ENCODE measurements at regions not wholly inside any gene's neighbourhood (a gene's known extent, or its start where the extent isn't known, plus 50 kb on each side); places are given as distances from the start of the nearest gene placed in this dataset.

- H3K4me3 ChIP-seq (ENCODE audit: low read depth, low read length) = no peak overlapping the region
- no peak for DNase-seq (ENCODE audit: low read depth)
- TF ChIP-seq, protein P1, sequence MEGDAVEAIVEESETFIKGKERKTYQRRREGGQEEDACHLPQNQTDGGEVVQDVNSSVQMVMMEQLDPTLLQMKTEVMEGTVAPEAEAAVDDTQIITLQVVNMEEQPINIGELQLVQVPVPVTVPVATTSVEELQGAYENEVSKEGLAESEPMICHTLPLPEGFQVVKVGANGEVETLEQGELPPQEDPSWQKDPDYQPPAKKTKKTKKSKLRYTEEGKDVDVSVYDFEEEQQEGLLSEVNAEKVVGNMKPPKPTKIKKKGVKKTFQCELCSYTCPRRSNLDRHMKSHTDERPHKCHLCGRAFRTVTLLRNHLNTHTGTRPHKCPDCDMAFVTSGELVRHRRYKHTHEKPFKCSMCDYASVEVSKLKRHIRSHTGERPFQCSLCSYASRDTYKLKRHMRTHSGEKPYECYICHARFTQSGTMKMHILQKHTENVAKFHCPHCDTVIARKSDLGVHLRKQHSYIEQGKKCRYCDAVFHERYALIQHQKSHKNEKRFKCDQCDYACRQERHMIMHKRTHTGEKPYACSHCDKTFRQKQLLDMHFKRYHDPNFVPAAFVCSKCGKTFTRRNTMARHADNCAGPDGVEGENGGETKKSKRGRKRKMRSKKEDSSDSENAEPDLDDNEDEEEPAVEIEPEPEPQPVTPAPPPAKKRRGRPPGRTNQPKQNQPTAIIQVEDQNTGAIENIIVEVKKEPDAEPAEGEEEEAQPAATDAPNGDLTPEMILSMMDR (conservative IDR thresholded peaks at IDR 0.05; ENCODE audit: low read depth, low read length) = no peak
Measured at GRCh38 chr12:67471810-67472209, 176.7 kb upstream of the DYRK2 start.

DNA sequence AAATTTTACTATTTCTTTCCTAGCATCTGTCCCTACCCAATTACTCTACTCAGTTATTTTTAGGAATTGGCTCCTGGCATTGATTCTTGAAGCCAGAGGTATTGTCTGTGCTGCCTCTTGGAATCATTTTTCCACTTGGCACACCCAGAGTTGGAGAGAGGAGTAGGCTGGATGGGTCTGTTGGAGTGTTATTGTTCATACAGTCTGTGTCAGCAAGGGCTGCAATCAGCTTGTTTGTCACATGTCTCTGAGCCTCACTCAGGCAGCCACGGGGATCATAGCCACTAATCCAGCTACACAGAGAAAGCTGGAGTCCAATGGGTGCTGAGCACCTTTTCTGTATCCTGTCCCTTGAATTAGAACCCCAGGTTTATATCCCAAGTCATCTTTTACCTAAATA is 176.0 kb upstream of the DYRK2 start:
- TF ChIP-seq, protein P1 (conservative IDR thresholded peaks at IDR 0.05; ENCODE audit: low read depth, low read length) = no peak
- H3K4me3 ChIP-seq (ENCODE audit: low read depth, low read length) = no peak overlapping the region
- DNase-seq (ENCODE audit: low read depth) = no peak

DNA sequence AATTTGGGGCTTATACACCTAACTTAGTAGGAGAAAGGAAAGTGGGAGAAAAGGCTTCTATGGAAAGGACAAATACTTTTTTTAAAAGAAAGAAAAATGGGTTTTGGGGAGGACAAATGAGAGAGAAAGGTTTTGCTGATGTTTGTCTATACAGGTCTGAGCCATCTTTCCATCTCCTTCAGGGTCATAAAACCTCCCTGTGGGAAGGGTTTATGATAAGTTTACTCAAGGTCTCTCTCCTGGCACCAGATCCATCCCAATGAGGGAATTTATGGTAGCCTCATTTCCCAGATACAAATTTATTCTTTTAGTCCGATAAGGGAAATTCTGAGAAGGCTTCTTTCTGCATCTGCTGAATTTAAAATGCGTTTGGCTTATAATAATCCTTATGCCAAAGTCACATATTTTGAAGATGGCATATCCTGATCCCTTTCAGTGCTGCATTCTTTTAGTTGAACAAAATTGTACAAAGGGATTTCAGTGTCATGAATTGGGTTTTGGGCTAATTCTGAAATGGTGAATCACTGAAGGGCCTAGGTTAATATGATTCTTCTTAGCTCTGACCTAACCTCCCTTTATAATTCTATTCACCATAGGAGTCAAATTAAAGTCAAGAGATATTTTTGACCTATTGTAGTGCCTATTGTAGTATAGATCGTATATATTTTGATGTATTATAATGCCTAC is 173.5 kb upstream of the DYRK2 start:
- DNase-seq (ENCODE audit: low read depth) = no peak
- TF ChIP-seq, protein P1 (conservative IDR thresholded peaks at IDR 0.05; ENCODE audit: low read depth, low read length) = no peak
- no peak overlapping the region for H3K4me3 ChIP-seq (ENCODE audit: low read depth, low read length)

DNA sequence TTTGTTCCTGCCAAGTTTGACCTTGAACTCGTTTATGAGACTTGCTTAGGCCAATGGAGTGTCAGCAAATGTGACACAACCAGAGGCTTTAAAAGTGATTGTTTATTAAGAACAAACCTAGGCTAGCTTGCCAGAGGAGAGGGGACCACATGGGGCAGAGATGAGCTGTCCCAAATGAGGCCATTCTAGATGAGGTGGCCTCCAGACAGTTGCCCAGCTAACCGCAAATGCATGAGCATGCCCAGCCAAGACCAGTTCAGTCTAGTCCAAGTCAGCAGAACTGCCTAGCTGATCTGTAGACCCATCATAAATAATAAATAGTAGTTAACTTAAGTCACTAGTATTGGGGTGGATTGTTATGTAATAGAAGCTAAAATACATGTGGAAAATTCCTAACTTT is 172.8 kb upstream of the DYRK2 start:
- TF ChIP-seq, protein P1 (conservative IDR thresholded peaks at IDR 0.05; ENCODE audit: low read depth, low read length) = no peak
- DNase-seq (ENCODE audit: low read depth) = no peak
- H3K4me3 ChIP-seq (ENCODE audit: low read depth, low read length) = no peak overlapping the region

DNA sequence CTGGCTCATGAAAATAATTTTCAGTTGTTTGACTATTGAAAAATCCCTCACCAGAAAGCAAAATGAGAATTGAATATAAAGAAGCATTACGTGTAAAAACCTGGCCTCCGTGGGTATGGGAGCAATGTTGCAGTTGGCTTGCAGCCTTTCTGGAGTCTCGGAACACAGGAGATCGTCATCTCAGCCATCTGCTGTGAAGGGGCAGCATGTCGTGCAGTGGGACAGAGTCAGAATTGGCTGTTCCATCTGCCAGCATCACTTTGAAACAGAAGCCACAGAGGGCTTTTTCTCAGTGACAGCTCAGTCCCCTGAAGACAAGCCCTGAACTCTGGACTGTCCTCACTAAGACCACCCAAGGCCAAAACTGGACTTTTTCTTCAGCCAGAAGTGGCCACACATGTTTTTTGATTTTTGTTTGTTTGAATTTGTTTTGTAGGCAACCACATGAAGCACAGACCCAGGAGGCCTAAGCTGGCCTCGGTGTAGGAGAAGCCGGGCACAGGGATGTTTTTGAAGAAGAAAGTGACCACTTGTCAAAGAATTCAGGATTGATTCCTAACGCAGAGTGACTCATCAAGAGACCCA is 170.8 kb upstream of the DYRK2 start:
- TF ChIP-seq, protein P1 (conservative IDR thresholded peaks at IDR 0.05; ENCODE audit: low read depth, low read length) = no peak
- H3K4me3 ChIP-seq (ENCODE audit: low read depth, low read length) = no peak overlapping the region
- DNase-seq (ENCODE audit: low read depth) = no peak

DNA sequence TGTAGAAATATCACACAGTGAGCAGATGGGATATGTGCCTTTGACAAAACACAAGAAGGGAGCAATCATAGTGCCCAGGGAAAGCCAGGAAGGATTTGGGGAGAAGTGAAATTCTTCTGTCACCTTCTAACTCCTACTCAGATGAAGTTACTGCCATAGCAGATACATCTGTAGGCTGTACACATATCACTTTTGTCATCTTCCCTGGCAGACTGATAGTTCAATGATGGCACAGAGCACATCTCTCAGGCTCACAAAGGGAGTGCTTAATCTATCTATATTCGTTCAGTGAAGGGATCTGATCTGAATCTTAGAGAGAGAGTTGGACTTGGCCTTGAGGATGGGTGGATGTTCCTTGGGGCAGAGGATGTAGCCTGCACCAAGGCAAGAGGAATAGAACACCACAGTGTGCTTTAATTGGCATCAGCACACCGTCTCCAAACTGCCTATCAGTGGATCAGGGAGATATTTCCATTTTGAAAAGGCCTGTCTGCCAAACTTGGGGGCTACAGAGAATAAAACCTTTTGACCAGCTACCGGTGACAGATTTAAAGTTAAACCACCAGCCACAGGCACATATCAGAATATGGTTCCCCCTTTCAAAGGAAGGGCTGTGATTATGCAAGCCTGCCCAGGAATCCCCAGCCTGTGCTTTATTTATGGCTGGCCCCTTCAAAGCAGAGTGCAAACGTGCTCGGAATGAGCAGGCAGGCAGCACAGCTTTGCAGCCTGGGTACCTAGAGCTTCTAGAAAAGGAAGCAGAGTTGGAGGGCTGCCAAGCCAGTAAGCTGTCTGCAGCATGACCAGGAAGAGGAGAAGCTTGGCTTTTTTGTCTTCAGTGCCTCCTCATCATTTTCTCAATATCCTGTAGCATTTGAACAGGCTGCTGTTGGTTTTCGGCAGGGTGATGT is 165.5 kb upstream of the DYRK2 start:
- DNase-seq (ENCODE audit: low read depth) = peak; percentile 74
- TF ChIP-seq, protein P1 (conservative IDR thresholded peaks at IDR 0.05; ENCODE audit: low read depth, low read length) = no peak
- no peak overlapping the region for H3K4me3 ChIP-seq (ENCODE audit: low read depth, low read length)

All from choroid plexus epithelial cell (primary cell).